AG10803 (cell line): ENCODE measurements at regions not wholly inside any gene's neighbourhood (a gene's known extent, or its start where the extent isn't known, plus 50 kb on each side); places are given as distances from the start of the nearest gene placed in this dataset.

Experiments used
- DNase-seq: peaks from one replicate; pipeline ENCODE4 v3.0.0; 2010; ENCODE audit warnings: low read depth
- H3K4me3 ChIP-seq: 2 replicates; pipeline ENCODE4 v1.5.1; 2011; ENCODE audit warnings: mild to moderate bottlenecking, low read length, control low read depth
- CTCF ChIP-seq: conservative IDR thresholded peaks from 2 replicates; pipeline ENCODE4 v1.5.1; 2011; ENCODE audit warnings: mild to moderate bottlenecking, low read length, control low read depth, inconsistent platforms

GRCh38 chr16:65212791-65213190 lies 90.9 kb upstream of the CDH11 start:
- DNase-seq = no peak
- H3K4me3 ChIP-seq = no peak overlapping the region
- TF ChIP-seq CTCF = no peak

- no peak overlapping the region for H3K4me3 ChIP-seq
- no peak for DNase-seq
- no peak for TF ChIP-seq CTCF
Observed at GRCh38 chr16:65212240-65212639, 90.4 kb upstream of the CDH11 start.

- no peak overlapping the region for H3K4me3 ChIP-seq
- peak; percentile 44 for DNase-seq
Observed at GRCh38 chr16:65202461-65202860, 80.6 kb upstream of the CDH11 start.

GRCh38 chr16:65201511-65201910 lies 79.6 kb upstream of the CDH11 start:
- peak; percentile 34 for DNase-seq

More at GRCh38 chr16:65202461-65202860, 80.6 kb upstream of the CDH11 start:
- TF ChIP-seq CTCF = no peak

GRCh38 chr16:65200857-65201256 lies 79.0 kb upstream of the CDH11 start:
- DNase-seq = peak; percentile 80
- no peak for TF ChIP-seq CTCF
- no peak overlapping the region for H3K4me3 ChIP-seq

More at GRCh38 chr16:65201511-65201910, 79.6 kb upstream of the CDH11 start:
- TF ChIP-seq CTCF = no peak
- peak overlapping the region; percentile 37 for H3K4me3 ChIP-seq

GRCh38 chr16:65200156-65200773 lies 78.4 kb upstream of the CDH11 start:
- TF ChIP-seq CTCF = no peak
- no peak overlapping the region for H3K4me3 ChIP-seq
- DNase-seq = no peak

- no peak overlapping the region for H3K4me3 ChIP-seq
- no peak for DNase-seq
- TF ChIP-seq CTCF = no peak
Observed at GRCh38 chr16:65196420-65197075, 74.7 kb upstream of the CDH11 start.
